HG03575 (cell line): ENCODE measurements at regions not wholly inside any gene's neighbourhood (a gene's known extent, or its start where the extent isn't known, plus 50 kb on each side); places are given as distances from the start of the nearest gene placed in this dataset.

Source experiments
- ATAC-seq: cut with Tn5 transposase; IDR thresholded peaks from one replicate; pipeline ENCODE4 v1.9.1; 2021; ENCODE audit not compliant: unreplicated experiment, insufficient number of reproducible peaks, low FRiP score; ENCODE audit errors: extremely low read depth

DNA sequence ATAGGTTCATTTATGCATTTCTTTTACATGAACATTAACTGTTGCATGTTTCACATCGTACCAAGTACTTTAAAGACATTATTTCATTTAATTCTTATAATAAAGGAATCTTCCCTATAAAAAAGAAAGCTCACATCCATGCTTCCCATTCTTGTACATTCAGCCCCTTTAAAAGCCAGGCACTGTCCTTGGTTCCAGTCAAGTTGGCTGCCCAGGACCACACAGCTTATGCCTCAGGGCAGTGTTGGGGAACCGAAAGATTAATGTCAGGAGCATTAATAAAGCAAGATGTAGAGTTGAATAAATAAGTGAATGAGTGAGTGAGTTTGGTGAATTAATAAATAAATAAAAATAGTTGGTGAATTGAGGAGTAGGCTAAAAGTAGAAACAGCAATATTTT lies 409.4 kb upstream of the DAB1 start:
- no peak for ATAC-seq

DNA sequence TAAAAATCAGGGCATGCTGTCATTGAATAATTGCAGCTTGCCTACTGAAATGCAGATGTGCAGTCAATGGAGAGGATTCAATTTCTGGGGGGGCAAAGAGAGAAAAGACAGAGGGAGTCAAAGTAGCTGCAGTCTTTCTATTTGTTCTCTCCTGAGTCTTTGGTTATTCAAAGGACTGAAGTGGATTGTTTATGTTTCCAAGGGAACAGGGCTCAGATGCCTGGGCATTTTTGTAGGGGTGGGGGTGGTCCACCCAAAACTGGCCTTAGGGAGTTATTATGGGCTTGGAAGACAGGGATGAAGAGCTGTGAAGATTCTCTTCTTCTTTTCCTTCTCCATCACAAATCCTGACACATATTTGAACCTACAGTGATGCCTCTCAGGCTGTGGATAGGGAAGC lies 408.8 kb upstream of the DAB1 start:
- no peak for ATAC-seq

GRCh38 chr1:57831624-57832023 lies 407.8 kb upstream of the DAB1 start:
- ATAC-seq = no peak

GRCh38 chr1:57826535-57826934 lies 402.7 kb upstream of the DAB1 start:
- ATAC-seq = no peak

DNA sequence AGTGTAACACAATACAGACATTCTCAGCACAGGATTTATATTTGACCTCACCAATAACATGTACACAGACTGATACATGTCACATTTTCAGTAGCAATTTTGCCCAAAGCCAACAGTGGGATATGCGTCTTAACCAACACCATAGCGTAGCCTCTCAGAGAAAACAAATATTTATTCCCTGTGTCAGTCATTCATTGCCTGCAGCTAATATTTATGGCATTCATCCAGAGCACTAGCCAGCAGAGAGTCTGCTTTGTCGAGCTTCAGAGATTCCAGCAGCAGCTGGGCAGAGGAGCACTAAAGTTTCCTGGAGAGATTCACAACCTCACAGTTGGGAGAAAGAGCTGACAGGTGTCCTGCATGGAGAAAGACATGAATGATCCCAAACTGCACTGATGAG lies 400.7 kb upstream of the DAB1 start:
- no peak for ATAC-seq

GRCh38 chr1:57820356-57821095 lies 396.7 kb upstream of the DAB1 start:
- ATAC-seq = no peak

DNA sequence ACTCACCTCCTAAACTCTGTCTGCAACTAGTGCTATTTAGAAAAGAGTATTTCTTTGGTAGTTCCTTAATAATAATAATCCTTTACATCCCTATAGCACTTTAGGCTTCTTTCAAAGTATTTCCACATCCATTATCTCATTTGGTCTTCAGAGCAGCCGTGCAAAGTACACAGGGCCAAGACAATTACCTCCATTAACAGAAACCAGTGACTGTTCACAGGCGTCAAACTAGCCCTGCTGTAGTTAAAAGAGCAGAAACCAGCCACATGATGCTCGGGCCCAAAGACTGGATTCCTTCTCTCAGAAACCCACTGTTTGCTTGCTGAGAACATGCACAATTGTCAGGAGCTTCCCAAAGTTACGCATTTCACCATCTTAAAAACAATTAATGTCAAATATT lies 396.0 kb upstream of the DAB1 start:
- ATAC-seq = no peak

DNA sequence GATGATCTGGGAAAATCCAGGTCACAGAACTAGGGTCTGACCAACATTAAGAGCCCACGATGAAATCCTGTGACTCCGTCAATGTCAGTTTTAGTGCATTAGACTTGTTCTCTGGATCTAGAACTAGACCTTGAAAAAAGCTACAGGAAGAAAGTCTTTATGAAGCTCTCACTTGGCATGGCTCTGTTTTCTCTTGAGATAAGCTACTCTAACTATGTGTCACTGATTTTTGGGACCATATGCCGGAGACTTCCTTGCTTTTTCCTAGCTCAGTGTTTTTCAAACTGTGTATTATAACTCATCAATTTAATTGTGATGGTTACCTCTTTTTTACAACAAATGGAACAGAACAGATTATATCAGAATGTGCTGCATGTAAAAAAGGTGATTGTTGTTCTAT lies 379.7 kb upstream of the DAB1 start:
- ATAC-seq = no peak

DNA sequence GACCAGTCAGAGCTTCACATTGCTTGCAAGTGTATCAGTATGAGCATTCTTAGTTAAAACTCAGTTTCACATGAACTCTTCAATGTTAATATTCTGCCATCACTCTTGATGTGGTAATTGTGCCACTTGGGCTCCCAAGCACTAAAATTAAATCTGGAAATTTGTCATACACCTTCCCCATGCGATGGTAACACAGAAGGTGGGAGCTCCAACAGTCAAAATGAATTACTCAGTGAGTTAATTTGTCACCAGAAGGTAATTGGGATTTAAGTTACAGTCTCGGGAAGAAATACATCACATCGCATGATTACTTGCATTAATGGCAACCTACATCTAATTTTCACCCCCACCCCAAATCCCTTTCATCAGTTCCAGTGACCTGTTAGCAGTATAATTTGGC lies 376.5 kb upstream of the DAB1 start:
- no peak for ATAC-seq

DNA sequence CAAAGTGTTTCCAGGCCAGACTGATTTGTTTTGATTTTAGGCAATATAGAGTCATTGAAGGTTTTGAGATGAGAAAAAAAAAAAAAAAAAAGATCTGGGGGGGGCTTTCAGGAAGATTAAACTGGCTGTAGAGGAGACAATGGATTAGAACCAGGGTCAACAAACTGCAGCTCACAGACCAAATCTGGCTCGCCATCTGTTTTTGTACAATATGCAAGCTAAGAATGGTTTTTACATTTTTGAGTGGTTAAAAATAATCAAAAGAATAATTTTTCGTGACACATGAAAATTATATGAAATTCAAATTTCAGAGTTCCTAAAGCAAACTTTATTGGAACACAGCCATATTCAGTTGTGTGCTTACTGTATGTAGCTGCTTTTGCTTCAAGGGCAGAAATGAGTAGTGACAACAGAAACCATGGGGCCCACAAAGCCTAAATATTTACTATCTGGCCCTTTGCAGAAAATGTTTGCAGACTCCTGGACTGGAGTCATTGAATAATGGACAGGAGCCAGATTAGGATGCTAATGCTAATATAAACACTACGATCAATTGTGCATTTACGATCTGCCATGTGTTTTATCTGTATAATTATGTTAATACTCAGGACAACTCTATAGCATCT lies 375.7 kb upstream of the DAB1 start:
- ATAC-seq = no peak

DNA sequence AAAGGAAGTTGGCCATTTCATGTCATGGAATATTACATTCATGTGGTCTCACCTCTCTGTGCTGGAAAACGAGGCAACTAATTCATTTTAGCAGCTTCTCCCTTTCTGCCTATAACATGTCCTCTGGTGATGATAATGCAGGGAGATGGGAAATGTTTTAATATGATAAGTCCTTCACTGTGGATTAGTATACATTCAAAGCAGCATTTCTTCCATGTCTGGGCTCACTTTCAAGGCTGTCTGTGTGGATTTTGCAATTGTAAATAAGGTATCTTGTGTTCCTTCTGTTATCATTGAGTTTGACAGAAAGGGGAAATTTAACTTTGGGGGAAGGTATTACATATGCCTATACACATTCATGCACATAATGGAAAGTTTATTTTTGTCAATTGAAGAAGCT lies 374.7 kb upstream of the DAB1 start:
- ATAC-seq = no peak

DNA sequence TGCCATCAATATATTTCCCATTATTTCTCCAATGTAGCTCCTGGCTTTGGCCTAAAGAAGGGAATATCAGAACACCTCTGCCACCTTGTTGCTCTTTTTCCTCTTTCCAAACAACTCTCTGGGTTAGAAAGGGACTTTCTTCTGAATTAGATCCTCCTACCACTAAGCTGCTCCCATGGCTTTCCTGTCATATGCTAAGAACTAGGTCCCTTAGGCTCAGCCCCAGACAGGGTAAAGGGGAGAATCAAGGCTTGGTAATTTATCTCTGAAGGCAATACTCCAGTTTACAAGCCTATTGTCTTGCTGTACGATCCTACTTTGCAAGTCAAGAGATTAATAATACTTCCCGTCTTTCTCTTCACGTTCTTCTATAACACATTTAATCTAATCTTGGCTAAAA lies 373.2 kb upstream of the DAB1 start:
- ATAC-seq = no peak

- no peak for ATAC-seq
Observed at GRCh38 chr1:57796616-57797015, 372.8 kb upstream of the DAB1 start.

- ATAC-seq = no peak
Observed at GRCh38 chr1:57795886-57796285, 372.0 kb upstream of the DAB1 start.

DNA sequence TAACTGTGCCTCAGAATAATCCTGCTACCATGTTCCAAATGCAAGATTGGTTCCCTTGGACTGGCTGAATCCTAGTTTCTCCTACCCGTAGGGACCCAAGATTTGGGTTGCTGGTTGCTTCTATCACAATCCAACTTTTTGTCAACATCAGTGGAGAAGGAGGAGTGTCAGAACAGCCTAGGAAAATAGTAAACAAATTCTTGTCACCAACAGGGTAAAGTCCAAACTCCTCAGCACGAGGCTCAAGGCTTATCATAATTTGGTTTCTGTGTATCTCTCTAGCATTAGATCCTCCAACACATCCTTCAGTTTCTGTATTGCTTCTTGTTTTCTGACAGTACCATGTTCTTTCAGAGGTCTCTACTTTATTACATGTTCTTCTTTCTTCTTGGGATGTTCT lies 370.2 kb upstream of the DAB1 start:
- no peak for ATAC-seq

GRCh38 chr1:57791497-57791896 lies 367.6 kb upstream of the DAB1 start:
- no peak for ATAC-seq

- no peak for ATAC-seq
Observed at GRCh38 chr1:57789936-57790335, 366.1 kb upstream of the DAB1 start.

DNA sequence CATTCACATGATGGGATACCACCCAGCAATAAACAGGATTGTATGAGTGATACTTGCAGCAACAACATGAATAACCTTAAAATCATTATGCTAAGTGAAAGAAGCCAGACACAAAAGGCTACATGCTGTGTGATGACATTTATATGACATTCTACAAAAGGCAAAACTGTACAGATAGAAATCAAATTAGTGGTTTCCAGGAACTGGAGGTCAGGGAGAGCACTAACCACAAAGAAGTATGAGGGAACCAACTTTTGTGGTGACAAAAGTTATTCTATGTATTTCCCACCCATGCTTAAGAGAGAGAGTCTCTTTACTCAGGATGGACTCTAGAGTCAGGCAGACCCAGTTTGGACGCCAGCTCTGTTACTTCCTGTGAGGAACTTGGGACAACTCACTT lies 364.5 kb upstream of the DAB1 start:
- no peak for ATAC-seq

- no peak for ATAC-seq
Observed at GRCh38 chr1:57784356-57784755, 360.5 kb upstream of the DAB1 start.

DNA sequence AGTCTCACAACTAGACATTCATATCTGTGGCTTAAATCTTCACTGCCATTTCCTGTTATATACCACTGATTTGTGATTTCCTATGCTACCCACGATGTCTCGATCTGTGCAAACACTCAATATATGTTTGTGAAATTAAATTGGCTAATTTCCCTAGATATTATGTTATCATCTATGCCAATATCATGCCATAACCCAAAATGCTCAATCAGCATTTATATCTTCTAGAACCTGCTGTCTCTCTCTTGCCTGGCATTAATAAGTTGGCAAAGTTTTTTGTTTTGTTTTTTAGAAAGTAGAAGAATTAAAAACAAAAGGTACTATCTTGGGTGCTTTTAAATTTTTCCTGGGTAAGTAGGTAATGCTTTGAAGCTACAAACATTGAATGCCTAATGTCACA lies 358.5 kb upstream of the DAB1 start:
- ATAC-seq = no peak

- ATAC-seq = no peak
Observed at GRCh38 chr1:57772580-57773195, 348.8 kb upstream of the DAB1 start.
